SK-N-SH treated with all-trans-retinoic acid at 6 μM for 48 hours (cell line): ENCODE measurements at regions not wholly inside any gene's neighbourhood (a gene's known extent, or its start where the extent isn't known, plus 50 kb on each side); places are given as distances from the start of the nearest gene placed in this dataset.

ENCODE experiments used
- ATAC-seq: fragments of 200-7000 bp; cut with Tn5 transposase; 3 replicates; pipeline ENCODE4 v1.9.1; 2020; ENCODE audit warnings: mild to moderate bottlenecking, moderate library complexity
- ARNTL ChIP-seq: fragments of 450-650 bp; formaldehyde crosslinking; IDR thresholded peaks from 2 replicates; pipeline ENCODE4 v1.5.0; 2020; ENCODE audit warnings: low read depth, mild to moderate bottlenecking, moderate library complexity, borderline replicate concordance
- BACH2 ChIP-seq: fragments of 250-450 bp; sonication (Bioruptor Pico); IDR thresholded peaks from 2 replicates; pipeline ENCODE4 v1.9.0; 2021; ENCODE audit warnings: mild to moderate bottlenecking, borderline replicate concordance
- CSDC2 ChIP-seq: fragments of 250-450 bp; sonication (Bioruptor Pico); IDR thresholded peaks from 2 replicates; pipeline ENCODE4 v1.5.0; 2020; ENCODE audit warnings: mild to moderate bottlenecking, moderate library complexity
- ESRRG ChIP-seq: fragments of 250-450 bp; sonication (Bioruptor Pico); IDR thresholded peaks from 2 replicates; pipeline ENCODE4 v1.6.1; 2021; ENCODE audit warnings: mild to moderate bottlenecking
- GLIS3 ChIP-seq: fragments of 250-450 bp; sonication (Bioruptor Pico); IDR thresholded peaks from 2 replicates; pipeline ENCODE4 v1.5.0; 2020; ENCODE audit warnings: mild to moderate bottlenecking, moderate library complexity
- OSR1 ChIP-seq: fragments of 250-450 bp; sonication (Bioruptor Pico); IDR thresholded peaks from 2 replicates; pipeline ENCODE4 v1.8.0; 2022; ENCODE audit warnings: moderate library complexity, mild to moderate bottlenecking, inconsistent platforms
- PPARA ChIP-seq: fragments of 250-450 bp; sonication (Bioruptor Pico); IDR thresholded peaks from 2 replicates; pipeline ENCODE4 v1.5.0; 2020; ENCODE audit warnings: mild to moderate bottlenecking, borderline replicate concordance
- RARB ChIP-seq: fragments of 250-450 bp; sonication (Bioruptor Pico); IDR thresholded peaks from 2 replicates; pipeline ENCODE4 v1.8.0; 2021; ENCODE audit warnings: mild to moderate bottlenecking, moderate library complexity
- SNAI2 ChIP-seq: fragments of 250-450 bp; sonication (Bioruptor Pico); IDR thresholded peaks from 2 replicates; pipeline ENCODE4 v1.5.0; 2020; ENCODE audit warnings: mild to moderate bottlenecking, moderate library complexity
- TCF4 ChIP-seq: fragments of 250-450 bp; sonication (Bioruptor Pico); IDR thresholded peaks from 2 replicates; pipeline ENCODE4 v1.8.0; 2021; ENCODE audit warnings: mild to moderate bottlenecking, moderate library complexity, borderline replicate concordance
- TOX ChIP-seq: fragments of 250-450 bp; sonication (Bioruptor Pico); IDR thresholded peaks from 2 replicates; pipeline ENCODE4 v1.8.0; 2021; ENCODE audit warnings: mild to moderate bottlenecking, moderate library complexity, borderline replicate concordance
- ZC3H10 ChIP-seq: fragments of 250-450 bp; sonication (Bioruptor Pico); IDR thresholded peaks from 2 replicates; pipeline ENCODE4 v1.5.1; 2021; ENCODE audit warnings: mild to moderate bottlenecking, moderate library complexity
- ZFP3 ChIP-seq: fragments of 250-450 bp; sonication (Bioruptor Pico); IDR thresholded peaks from 2 replicates; pipeline ENCODE4 v1.5.0; 2020; ENCODE audit warnings: mild to moderate bottlenecking, moderate library complexity
- ZFP30 ChIP-seq: fragments of 450-650 bp; formaldehyde crosslinking; IDR thresholded peaks from 2 replicates; pipeline ENCODE4 v1.5.0; 2022; ENCODE audit warnings: mild to moderate bottlenecking, moderate library complexity
- ZNF565 ChIP-seq: fragments of 450-650 bp; formaldehyde crosslinking; conservative IDR thresholded peaks from 2 replicates; pipeline ENCODE4 v1.5.0; 2020; ENCODE audit warnings: low read depth, mild to moderate bottlenecking, moderate library complexity
- ZNF8 ChIP-seq: fragments of 450-650 bp; formaldehyde crosslinking; IDR thresholded peaks from 2 replicates; pipeline ENCODE4 v1.5.0; 2020; ENCODE audit warnings: mild to moderate bottlenecking, moderate library complexity
- TF ChIP-seq, protein P1 (sequence below): fragments of 250-450 bp; sonication (Bioruptor Pico); IDR thresholded peaks from 2 replicates; pipeline ENCODE4 v1.5.1; 2021; ENCODE audit warnings: mild to moderate bottlenecking, moderate library complexity
- TF ChIP-seq, protein P2 (sequence below): fragments of 250-450 bp; sonication (Bioruptor Pico); IDR thresholded peaks from 2 replicates; pipeline ENCODE4 v1.8.0; 2021; ENCODE audit warnings: low read depth, mild to moderate bottlenecking, moderate library complexity, borderline replicate concordance
- TF ChIP-seq, protein P3 (sequence below): fragments of 250-450 bp; sonication (Bioruptor Pico); IDR thresholded peaks from 2 replicates; pipeline ENCODE4 v1.5.1; 2020; ENCODE audit warnings: low read depth, mild to moderate bottlenecking, moderate library complexity
- TF ChIP-seq, protein P4 (sequence below): fragments of 250-450 bp; sonication (Bioruptor Pico); IDR thresholded peaks from 2 replicates; pipeline ENCODE4 v1.8.0; 2020; ENCODE audit warnings: mild to moderate bottlenecking, moderate library complexity, borderline replicate concordance
- TF ChIP-seq, protein P5 (sequence below): fragments of 250-450 bp; sonication (Bioruptor Pico); IDR thresholded peaks from 2 replicates; pipeline ENCODE4 v1.5.0; 2020; ENCODE audit warnings: mild to moderate bottlenecking, moderate library complexity

- no peak for TF ChIP-seq TCF4 (CRISPR knock-in tag)
- no peak for ATAC-seq
Observed at GRCh38 chr18:10367836-10368235, 86.6 kb upstream of the APCDD1 start.

- no peak for ATAC-seq
- TF ChIP-seq TOX (CRISPR knock-in tag) (no peak), ESRRG (CRISPR knock-in tag) (no peak), ZC3H10 (CRISPR knock-in tag) (no peak), RARB (CRISPR knock-in tag) (no peak), ZNF8 (CRISPR knock-in tag) (no peak), PPARA (CRISPR knock-in tag) (no peak)
- TF ChIP-seq, protein P1, sequence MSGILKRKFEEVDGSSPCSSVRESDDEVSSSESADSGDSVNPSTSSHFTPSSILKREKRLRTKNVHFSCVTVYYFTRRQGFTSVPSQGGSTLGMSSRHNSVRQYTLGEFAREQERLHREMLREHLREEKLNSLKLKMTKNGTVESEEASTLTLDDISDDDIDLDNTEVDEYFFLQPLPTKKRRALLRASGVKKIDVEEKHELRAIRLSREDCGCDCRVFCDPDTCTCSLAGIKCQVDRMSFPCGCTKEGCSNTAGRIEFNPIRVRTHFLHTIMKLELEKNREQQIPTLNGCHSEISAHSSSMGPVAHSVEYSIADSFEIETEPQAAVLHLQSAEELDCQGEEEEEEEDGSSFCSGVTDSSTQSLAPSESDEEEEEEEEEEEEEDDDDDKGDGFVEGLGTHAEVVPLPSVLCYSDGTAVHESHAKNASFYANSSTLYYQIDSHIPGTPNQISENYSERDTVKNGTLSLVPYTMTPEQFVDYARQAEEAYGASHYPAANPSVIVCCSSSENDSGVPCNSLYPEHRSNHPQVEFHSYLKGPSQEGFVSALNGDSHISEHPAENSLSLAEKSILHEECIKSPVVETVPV (CRISPR knock-in tag): no peak
- TF ChIP-seq, protein P2, sequence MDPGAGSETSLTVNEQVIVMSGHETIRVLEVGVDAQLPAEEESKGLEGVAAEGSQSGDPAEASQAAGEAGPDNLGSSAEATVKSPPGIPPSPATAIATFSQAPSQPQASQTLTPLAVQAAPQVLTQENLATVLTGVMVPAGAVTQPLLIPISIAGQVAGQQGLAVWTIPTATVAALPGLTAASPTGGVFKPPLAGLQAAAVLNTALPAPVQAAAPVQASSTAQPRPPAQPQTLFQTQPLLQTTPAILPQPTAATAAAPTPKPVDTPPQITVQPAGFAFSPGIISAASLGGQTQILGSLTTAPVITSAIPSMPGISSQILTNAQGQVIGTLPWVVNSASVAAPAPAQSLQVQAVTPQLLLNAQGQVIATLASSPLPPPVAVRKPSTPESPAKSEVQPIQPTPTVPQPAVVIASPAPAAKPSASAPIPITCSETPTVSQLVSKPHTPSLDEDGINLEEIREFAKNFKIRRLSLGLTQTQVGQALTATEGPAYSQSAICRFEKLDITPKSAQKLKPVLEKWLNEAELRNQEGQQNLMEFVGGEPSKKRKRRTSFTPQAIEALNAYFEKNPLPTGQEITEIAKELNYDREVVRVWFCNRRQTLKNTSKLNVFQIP (CRISPR knock-in tag): no peak
- TF ChIP-seq, protein P3, sequence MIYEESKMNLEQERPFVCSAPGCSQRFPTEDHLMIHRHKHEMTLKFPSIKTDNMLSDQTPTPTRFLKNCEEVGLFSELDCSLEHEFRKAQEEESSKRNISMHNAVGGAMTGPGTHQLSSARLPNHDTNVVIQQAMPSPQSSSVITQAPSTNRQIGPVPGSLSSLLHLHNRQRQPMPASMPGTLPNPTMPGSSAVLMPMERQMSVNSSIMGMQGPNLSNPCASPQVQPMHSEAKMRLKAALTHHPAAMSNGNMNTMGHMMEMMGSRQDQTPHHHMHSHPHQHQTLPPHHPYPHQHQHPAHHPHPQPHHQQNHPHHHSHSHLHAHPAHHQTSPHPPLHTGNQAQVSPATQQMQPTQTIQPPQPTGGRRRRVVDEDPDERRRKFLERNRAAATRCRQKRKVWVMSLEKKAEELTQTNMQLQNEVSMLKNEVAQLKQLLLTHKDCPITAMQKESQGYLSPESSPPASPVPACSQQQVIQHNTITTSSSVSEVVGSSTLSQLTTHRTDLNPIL: no peak
- TF ChIP-seq, protein P4, sequence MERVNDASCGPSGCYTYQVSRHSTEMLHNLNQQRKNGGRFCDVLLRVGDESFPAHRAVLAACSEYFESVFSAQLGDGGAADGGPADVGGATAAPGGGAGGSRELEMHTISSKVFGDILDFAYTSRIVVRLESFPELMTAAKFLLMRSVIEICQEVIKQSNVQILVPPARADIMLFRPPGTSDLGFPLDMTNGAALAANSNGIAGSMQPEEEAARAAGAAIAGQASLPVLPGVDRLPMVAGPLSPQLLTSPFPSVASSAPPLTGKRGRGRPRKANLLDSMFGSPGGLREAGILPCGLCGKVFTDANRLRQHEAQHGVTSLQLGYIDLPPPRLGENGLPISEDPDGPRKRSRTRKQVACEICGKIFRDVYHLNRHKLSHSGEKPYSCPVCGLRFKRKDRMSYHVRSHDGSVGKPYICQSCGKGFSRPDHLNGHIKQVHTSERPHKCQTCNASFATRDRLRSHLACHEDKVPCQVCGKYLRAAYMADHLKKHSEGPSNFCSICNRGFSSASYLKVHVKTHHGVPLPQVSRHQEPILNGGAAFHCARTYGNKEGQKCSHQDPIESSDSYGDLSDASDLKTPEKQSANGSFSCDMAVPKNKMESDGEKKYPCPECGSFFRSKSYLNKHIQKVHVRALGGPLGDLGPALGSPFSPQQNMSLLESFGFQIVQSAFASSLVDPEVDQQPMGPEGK (CRISPR knock-in tag): no peak
Observed at GRCh38 chr18:10368456-10369453, 85.7 kb upstream of the APCDD1 start.

GRCh38 chr18:10370716-10371115 is 83.7 kb upstream of the APCDD1 start:
- no peak for TF ChIP-seq OSR1 (CRISPR knock-in tag)
- TF ChIP-seq ARNTL: no peak
- TF ChIP-seq ESRRG (CRISPR knock-in tag): no peak
- TF ChIP-seq ZFP3 (CRISPR knock-in tag): no peak
- TF ChIP-seq ZNF565: no peak
- TF ChIP-seq SNAI2 (CRISPR knock-in tag): no peak
- TF ChIP-seq RARB (CRISPR knock-in tag): no peak
- TF ChIP-seq CSDC2: no peak
- TF ChIP-seq, protein P4 (CRISPR knock-in tag): no peak
- TF ChIP-seq ZNF8 (CRISPR knock-in tag): no peak
- TF ChIP-seq, protein P1 (CRISPR knock-in tag): no peak
- TF ChIP-seq ZC3H10 (CRISPR knock-in tag): no peak
- TF ChIP-seq PPARA (CRISPR knock-in tag): no peak
- TF ChIP-seq, protein P3: no peak
- TF ChIP-seq TOX (CRISPR knock-in tag): no peak
- TF ChIP-seq BACH2 (CRISPR knock-in tag): no peak
- no peak for TF ChIP-seq ZFP30 (CRISPR knock-in tag)
- TF ChIP-seq, protein P5, sequence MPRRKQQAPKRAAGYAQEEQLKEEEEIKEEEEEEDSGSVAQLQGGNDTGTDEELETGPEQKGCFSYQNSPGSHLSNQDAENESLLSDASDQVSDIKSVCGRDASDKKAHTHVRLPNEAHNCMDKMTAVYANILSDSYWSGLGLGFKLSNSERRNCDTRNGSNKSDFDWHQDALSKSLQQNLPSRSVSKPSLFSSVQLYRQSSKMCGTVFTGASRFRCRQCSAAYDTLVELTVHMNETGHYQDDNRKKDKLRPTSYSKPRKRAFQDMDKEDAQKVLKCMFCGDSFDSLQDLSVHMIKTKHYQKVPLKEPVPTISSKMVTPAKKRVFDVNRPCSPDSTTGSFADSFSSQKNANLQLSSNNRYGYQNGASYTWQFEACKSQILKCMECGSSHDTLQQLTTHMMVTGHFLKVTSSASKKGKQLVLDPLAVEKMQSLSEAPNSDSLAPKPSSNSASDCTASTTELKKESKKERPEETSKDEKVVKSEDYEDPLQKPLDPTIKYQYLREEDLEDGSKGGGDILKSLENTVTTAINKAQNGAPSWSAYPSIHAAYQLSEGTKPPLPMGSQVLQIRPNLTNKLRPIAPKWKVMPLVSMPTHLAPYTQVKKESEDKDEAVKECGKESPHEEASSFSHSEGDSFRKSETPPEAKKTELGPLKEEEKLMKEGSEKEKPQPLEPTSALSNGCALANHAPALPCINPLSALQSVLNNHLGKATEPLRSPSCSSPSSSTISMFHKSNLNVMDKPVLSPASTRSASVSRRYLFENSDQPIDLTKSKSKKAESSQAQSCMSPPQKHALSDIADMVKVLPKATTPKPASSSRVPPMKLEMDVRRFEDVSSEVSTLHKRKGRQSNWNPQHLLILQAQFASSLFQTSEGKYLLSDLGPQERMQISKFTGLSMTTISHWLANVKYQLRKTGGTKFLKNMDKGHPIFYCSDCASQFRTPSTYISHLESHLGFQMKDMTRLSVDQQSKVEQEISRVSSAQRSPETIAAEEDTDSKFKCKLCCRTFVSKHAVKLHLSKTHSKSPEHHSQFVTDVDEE (CRISPR knock-in tag): no peak
- no peak for TF ChIP-seq GLIS3 (CRISPR knock-in tag)
- no peak for TF ChIP-seq TCF4 (CRISPR knock-in tag)
- TF ChIP-seq, all 23 proteins: peak for 0
- no peak for ATAC-seq
